ENCODE measurements at regions not wholly inside any gene's neighbourhood (a gene's known extent, or its start where the extent isn't known, plus 50 kb on each side); places are given as distances from the start of the nearest gene placed in this dataset.
A peak's percentile ranks its signal among the peaks of the same experiment; 100 is the strongest.

GRCh38 chr11:20249796-20250195 is 89.5 kb upstream of the DBX1 start:
- no peak for DNase-seq

- DNase-seq = peak; percentile 16
Measured at GRCh38 chr11:20249378-20249777, 89.1 kb upstream of the DBX1 start.

DNA sequence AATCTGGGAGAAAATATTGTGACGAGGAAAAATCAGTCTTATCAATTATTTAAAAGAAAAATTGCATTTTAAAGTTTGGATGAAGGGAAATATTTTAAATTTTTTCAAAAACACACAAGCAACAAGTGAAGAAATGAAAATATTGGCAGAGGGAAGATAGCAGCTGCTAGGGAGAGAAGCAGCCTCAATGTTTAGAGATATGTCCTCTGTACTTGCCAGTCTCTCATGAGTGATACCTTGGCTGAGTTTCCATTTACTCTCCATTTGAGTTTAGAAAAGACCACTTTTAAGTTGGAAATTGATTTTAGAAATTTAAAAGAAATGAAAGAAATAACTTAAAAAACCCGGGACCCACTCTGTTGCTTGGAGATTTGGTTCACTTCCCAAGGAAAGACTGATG is 88.6 kb upstream of the DBX1 start:
- DNase-seq = no peak

DNA sequence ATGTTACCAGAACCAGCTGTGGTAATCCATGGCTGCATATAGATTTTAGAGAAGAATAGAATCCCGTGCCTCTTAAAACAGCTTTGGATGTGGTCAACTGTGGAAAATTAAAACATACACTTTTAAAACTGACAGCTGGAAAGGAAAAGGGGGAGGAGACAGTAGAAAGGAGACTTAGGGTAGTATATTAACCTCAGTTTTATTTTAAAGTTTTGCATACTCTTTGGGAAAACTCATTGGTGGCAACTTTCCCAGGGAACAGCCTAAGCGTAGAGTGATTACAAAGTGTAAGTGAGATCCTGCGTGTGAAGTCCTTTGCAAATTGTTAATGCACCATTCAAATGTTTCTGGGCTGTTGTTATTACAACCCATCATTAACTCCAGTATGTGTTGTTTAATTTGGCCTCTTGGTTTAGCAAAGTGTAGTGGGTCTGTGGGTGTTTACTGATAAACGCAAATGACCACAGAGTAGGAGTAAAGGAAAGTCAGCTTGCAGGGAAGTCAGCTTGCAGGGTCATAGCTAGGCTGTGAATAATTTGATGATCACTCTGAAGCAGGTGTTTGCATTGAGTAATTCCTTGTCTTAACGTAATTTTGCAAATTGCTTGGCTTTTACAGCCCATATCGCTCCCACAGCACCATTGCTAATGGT is 88.0 kb upstream of the DBX1 start:
- no peak for DNase-seq

DNA sequence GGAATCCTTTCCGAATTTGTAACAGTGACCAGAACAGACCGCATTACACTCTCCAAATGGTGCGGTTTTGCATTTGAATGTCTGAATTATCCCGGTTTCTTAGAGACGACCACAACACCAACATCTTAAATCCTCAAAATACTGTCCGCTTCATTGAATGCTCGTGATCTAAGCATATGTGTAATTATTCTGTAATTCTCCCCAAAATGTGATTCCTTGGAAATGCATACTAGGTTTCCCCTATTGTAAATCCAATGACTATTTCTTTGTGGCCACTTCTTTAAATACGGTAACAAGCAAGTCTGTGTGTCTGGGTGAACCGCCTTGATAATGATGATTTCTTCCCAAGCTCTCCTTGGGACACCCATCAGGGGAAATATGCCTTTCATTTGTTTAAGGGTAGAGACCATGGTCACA is 87.3 kb upstream of the DBX1 start:
- DNase-seq = no peak

DNA sequence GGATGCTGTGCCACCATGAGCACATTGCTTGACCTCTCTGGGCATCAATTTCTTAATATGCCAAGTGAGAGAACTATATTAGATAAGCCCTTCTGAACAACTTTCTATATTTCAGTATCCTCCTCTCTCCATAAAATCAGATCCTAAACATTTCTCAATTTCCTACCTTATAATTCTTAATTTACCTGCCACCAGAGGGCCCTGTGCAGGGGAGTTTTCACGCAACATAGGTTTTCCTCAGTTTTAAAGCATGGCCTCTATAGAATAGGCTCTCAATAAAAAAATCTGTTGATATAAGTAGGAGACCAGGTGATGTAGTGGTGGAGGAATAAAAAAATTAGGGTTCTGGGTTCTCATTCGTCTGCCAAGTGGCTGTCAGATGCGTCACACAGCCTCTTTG is 83.7 kb upstream of the DBX1 start:
- no peak for DNase-seq

GRCh38 chr11:20238712-20239111 is 78.4 kb upstream of the DBX1 start:
- DNase-seq = no peak

DNA sequence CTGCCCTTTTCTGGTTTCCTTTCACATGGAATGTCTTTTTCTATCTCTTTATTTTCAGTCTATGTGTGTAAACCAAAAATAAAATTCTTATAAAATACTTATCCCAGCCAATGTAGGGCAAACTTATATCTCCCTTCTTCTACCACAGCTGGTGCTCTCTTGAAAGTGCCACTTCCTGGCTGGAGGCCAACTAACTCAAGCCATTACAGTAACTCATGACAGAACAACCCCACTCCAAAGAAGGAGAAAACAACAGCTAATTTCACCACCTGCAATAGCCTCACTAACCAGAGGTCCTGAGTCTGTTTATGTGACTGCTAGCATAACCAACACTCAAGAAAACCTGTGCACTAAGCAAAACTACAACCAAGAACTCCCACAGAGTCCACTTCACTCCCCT is 74.9 kb upstream of the DBX1 start:
- no peak for DNase-seq

DNA sequence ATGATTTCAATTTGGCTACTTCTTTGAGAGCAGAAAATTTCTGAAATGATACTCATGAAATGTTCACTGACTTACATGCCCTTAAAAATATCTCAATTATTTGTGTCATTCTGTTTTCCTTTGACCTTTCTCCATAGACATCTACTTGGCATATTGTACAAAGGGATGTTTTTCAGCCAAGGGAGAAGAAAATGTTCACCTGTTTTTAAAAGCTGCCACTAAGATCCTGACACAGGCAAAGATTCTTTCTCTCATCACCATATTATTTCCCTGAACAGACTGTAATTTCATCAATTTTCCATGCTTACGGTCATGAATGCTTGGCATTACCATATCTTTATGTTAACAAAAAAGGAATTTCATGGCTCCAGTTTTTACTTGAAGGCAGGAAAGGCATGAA is 67.4 kb upstream of the DBX1 start:
- DNase-seq = no peak

- DNase-seq = no peak
Measured at GRCh38 chr11:20226933-20227332, 66.7 kb upstream of the DBX1 start.

GRCh38 chr11:20221566-20221965 is 61.3 kb upstream of the DBX1 start:
- no peak for DNase-seq

GRCh38 chr11:20213790-20214189 is 53.5 kb upstream of the DBX1 start:
- no peak for DNase-seq

- no peak for DNase-seq
Measured at GRCh38 chr11:20211691-20212090, 51.4 kb upstream of the DBX1 start.
